A673 (cell line): ENCODE measurements at regions not wholly inside any gene's neighbourhood (a gene's known extent, or its start where the extent isn't known, plus 50 kb on each side); places are given as distances from the start of the nearest gene placed in this dataset.

Experiments
- BruUV-seq: library from RNA; stranded (reverse); fragments of 400-500 nt; replicated peaks from 2 replicates; lab custom pipeline; 2021; lab: Mats Ljungman, UMichigan
- CTCF ChIA-PET: fragments of 300-600 bp; sonication (Branson Sonifier 250); formaldehyde crosslinking; loops from one replicate; lab custom pipeline; 2022; ENCODE audit warnings: antibody characterized with exemption; lab: Charles Lee
- POLR2A ChIA-PET: fragments of 300-600 bp; sonication (Branson Sonifier 250); formaldehyde crosslinking; loops from one replicate; lab custom pipeline; 2022; ENCODE audit warnings: antibody characterized with exemption; ENCODE audit not compliant: low non-redundant PET; lab: Charles Lee
- DNase-seq: peaks from one replicate; pipeline ENCODE4 v3.0.0-alpha.2; 2015; ENCODE audit warnings: low spot score
- H3K27ac ChIP-seq: fragments of 200-600 bp; sonication (generic); 2 replicates; pipeline ENCODE4 v1.5.1; 2016; ENCODE audit warnings: mixed run types, low read depth, mild to moderate bottlenecking, mixed read lengths, antibody characterized with exemption, low read length; ENCODE audit not compliant: poor library complexity, severe bottlenecking
- H3K27me3 ChIP-seq: fragments of 200-600 bp; sonication (generic); replicated peaks from 2 replicates; pipeline ENCODE4 v1.6.1; 2017; ENCODE audit warnings: mixed run types, low read depth, mild to moderate bottlenecking, mixed read lengths, antibody characterized with exemption, low read length; ENCODE audit not compliant: insufficient read depth, poor library complexity
- H3K36me3 ChIP-seq: fragments of 200-600 bp; sonication (generic); 2 replicates; pipeline ENCODE4 v1.6.1; 2016; ENCODE audit warnings: mixed run types, mild to moderate bottlenecking, mixed read lengths, antibody characterized with exemption, low read length; ENCODE audit not compliant: insufficient read depth, poor library complexity, severe bottlenecking
- H3K4me1 ChIP-seq: fragments of 200-600 bp; sonication (generic); 2 replicates; pipeline ENCODE4 v1.6.1; 2017; ENCODE audit warnings: mixed run types, mild to moderate bottlenecking, mixed read lengths, antibody characterized with exemption, low read length; ENCODE audit not compliant: insufficient read depth, poor library complexity, severe bottlenecking
- H3K4me3 ChIP-seq: fragments of 200-600 bp; sonication (generic); 2 replicates; pipeline ENCODE4 v1.5.1; 2016; ENCODE audit warnings: low read depth, mixed run types, mild to moderate bottlenecking, mixed read lengths, low read length; ENCODE audit not compliant: poor library complexity, severe bottlenecking
- H3K9me3 ChIP-seq: fragments of 200-600 bp; sonication (generic); 2 replicates; pipeline ENCODE4 v1.6.1; 2016; ENCODE audit warnings: mixed run types, low read depth, mild to moderate bottlenecking, mixed read lengths, antibody characterized with exemption, low read length; ENCODE audit not compliant: poor library complexity, severe bottlenecking
- CTCF ChIP-seq: fragments of 300-800, 200-600 bp; sonication (generic); conservative IDR thresholded peaks from 2 replicates; pipeline ENCODE4 v1.5.1; 2017; ENCODE audit warnings: low read depth, mild to moderate bottlenecking, antibody characterized with exemption, low read length, moderate library complexity, mixed read lengths
- EZH2 ChIP-seq: fragments of 200-600 bp; sonication (generic); IDR thresholded peaks from 2 replicates; pipeline ENCODE4 v1.6.1; 2017; ENCODE audit warnings: borderline replicate concordance, low read depth, mild to moderate bottlenecking, mixed read lengths, antibody characterized with exemption, low read length; ENCODE audit not compliant: poor library complexity, severe bottlenecking
- intact Hi-C: fragments of 100-400 bp; cut with micrococcal nuclease; formaldehyde crosslinking; loops from one replicate; pipeline ENCODE4 v1.10.0; 2022; ENCODE audit not compliant: unreplicated experiment

- no peak for DNase-seq
- Histone ChIP-seq H3K9me3 (no peaks in the 10 kb centered on the region), H3K27ac (no peak overlapping the region), H3K4me3 (no peak overlapping the region), H3K4me1 (no peaks in the 10 kb centered on the region), H3K36me3 (no peaks in the 10 kb centered on the region), H3K27me3 (no peaks in the 10 kb centered on the region)
- intact Hi-C loops, result no loop called here
- ChIA-PET POLR2A (no interaction called here), CTCF (no interaction called here)
- no peak for TF ChIP-seq CTCF
- no peak for TF ChIP-seq EZH2
- BruUV-seq, result no TSS peak
Measured at GRCh38 chr12:124236625-124237031, 58.3 kb upstream of the RFLNA start.

GRCh38 chr12:124238886-124239285 is 56.0 kb upstream of the RFLNA start:
- H3K9me3 ChIP-seq, result no peaks in the 10 kb centered on the region
- BruUV-seq, result no TSS peak
- no peaks in the 10 kb centered on the region for H3K36me3 ChIP-seq
- H3K27ac ChIP-seq, result no peak overlapping the region
- TF ChIP-seq CTCF, result no peak
- TF ChIP-seq EZH2, result no peak
- H3K27me3 ChIP-seq, result no peaks in the 10 kb centered on the region
- POLR2A ChIA-PET, result no interaction called here
- CTCF ChIA-PET, result no interaction called here
- intact Hi-C loops, result no loop called here
- no peak overlapping the region for H3K4me3 ChIP-seq
- DNase-seq, result no peak
- H3K4me1 ChIP-seq, result no peaks in the 10 kb centered on the region

GRCh38 chr12:124240493-124240892 is 54.4 kb upstream of the RFLNA start:
- POLR2A ChIA-PET, result no interaction called here

More at GRCh38 chr12:124240493-124240892, 54.4 kb upstream of the RFLNA start:
- CTCF ChIA-PET, result no interaction called here
- TF ChIP-seq EZH2 (no peak), CTCF (no peak)
- BruUV-seq, result no TSS peak
- peak; percentile 39 for DNase-seq
- Histone ChIP-seq H3K9me3 (no peaks in the 10 kb centered on the region), H3K4me1 (no peaks in the 10 kb centered on the region), H3K36me3 (no peaks in the 10 kb centered on the region), H3K27ac (no peak overlapping the region), H3K27me3 (no peaks in the 10 kb centered on the region), H3K4me3 (no peak overlapping the region)
- intact Hi-C loops, result no loop called here
